Dermis blood vessel endothelial cell (primary cell): ENCODE measurements at regions not wholly inside any gene's neighbourhood (a gene's known extent, or its start where the extent isn't known, plus 50 kb on each side); places are given as distances from the start of the nearest gene placed in this dataset.

Source experiments
- DNase-seq: peaks from one replicate; pipeline ENCODE4 v3.0.0; 2010

GRCh38 chr15:94683902-94684301 is 452.5 kb downstream of the MCTP2 start:
- DNase-seq = peak; percentile 66

GRCh38 chr15:94691169-94691568 is 459.8 kb downstream of the MCTP2 start:
- DNase-seq = no peak

GRCh38 chr15:94692710-94693109 is 461.3 kb downstream of the MCTP2 start:
- no peak for DNase-seq

- no peak for DNase-seq
These were observed 468.9 kb downstream of the MCTP2 start for GRCh38 chr15:94700211-94700610.

GRCh38 chr15:94701281-94701985 is 470.1 kb downstream of the MCTP2 start:
- DNase-seq = peak; percentile 86

- peak; percentile 91 for DNase-seq
These were observed 472.2 kb downstream of the MCTP2 start for GRCh38 chr15:94703596-94703995.

DNA sequence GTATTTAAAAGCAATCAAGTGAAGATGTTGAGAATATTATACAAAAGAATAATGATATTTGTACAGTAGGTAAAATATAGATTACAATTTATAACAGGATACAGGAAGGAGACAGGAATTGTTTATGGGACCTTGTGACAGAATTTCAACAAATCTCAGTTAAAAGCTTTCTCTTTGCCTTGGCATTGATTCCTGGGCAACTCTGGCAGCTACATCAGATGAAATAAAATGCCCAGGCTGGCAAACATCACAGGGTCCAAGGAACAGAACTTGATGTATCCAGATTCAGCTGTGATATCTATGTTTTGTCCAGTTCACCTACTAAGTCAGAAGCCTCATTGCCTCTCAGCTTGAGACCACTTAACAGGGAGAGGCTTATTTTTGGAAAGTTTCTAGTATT is 473.1 kb downstream of the MCTP2 start:
- DNase-seq = peak; percentile 34

- peak; percentile 19 for DNase-seq
These were observed 473.6 kb downstream of the MCTP2 start for GRCh38 chr15:94704946-94705345.

DNA sequence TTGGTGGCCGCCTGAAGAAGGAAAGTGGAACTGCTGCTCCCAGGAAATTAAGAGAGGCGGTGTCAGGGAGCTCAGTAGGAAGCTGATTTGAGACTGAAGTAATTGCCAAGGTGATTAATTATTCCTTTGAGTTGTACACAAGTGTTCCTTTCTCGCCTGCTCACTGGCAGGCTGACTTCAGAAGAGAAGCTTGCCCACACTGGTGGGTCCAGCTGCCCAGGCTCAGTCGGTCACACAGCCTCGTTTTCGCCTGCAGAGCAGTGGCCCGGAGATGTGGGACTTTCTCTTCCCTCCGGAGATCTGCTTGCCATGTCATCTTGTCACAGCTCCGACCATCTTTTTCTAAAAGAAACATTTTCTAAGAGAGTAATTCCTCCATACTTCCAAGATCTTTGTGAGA is 478.0 kb downstream of the MCTP2 start:
- DNase-seq = no peak

GRCh38 chr15:94722024-94722636 is 490.8 kb downstream of the MCTP2 start:
- DNase-seq = no peak

GRCh38 chr15:94723801-94724200 is 492.4 kb downstream of the MCTP2 start:
- no peak for DNase-seq

GRCh38 chr15:94731286-94731685 is 499.9 kb downstream of the MCTP2 start:
- DNase-seq = no peak

GRCh38 chr15:94734460-94734859 is 503.1 kb downstream of the MCTP2 start:
- no peak for DNase-seq

- peak; percentile 28 for DNase-seq
These were observed 504.9 kb downstream of the MCTP2 start for GRCh38 chr15:94736236-94736635.

DNA sequence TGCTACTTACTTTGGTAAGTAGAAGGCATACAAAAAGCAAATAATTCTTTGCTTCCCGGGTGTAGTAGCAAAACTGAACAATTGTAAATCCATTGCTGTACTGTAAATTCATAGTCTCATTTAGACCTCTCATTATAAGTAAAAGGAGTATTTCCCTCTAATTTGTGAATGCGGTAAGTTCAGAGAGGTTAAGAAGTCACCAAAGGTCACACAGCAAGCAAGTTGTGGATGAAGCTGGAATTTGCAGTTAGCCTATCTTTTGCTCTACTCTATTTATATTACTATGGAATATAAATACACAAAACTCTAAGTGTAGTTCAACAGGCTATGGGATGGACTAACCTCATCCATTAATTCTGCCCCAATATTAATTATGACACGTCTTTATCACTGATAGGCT is 508.3 kb downstream of the MCTP2 start:
- DNase-seq = no peak

GRCh38 chr15:94740469-94740868 is 509.1 kb downstream of the MCTP2 start:
- DNase-seq = no peak

- no peak for DNase-seq
These were observed 512.3 kb downstream of the MCTP2 start for GRCh38 chr15:94743668-94744067.

DNA sequence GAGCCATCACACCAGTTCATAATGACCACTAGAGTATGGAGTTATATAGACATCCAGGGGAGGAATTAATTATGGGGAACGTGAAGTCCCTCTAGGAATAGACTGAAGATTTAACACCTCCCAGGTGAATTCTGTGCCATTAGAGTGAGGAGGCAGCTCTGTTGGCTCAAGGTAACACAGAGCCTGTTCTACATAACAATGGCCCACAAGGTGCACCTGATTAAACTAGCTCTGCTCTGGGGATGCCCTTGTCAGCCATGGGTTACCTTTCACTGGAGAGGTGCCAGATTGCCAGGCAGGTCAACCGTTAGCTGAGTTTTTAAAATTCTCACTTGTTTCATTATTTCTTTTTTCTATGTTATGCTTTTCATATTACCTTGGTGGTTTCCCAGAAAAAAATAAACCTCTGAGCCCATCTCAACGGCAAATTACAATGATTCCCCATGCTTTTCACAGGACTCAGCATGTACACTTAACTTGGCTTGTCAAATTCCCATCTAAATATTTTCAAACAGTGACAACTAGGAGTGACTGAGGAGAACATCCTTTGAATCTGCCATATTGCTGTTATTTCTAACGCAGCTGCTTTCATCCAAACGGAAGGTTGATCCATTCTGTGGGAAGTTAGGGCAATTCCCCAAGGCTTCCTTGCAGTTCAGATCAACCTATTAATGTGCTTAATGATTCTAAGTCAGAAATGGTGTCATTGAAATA is 512.9 kb downstream of the MCTP2 start:
- no peak for DNase-seq

DNA sequence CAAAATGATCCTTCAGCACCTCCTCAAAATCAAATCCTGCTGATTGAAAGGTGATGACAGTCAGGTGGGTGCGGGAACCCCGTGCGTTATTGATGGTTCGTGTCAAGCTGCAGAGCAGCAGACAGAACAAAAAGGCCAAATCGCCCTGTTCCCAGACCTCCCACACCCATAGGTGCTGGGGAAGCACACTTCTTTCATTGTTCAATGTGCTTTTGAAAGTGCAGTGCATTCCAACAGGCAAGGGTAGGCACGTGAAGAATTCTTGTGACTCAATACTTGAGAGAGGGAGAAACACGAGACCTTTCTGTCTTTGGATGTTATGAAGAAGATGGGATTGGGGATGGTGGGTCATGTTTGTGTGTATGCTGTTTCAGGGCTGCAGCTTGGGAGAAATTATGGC is 514.0 kb downstream of the MCTP2 start:
- DNase-seq = no peak

GRCh38 chr15:94747510-94747909 is 516.1 kb downstream of the MCTP2 start:
- no peak for DNase-seq

- DNase-seq = no peak
These were observed 518.7 kb downstream of the MCTP2 start for GRCh38 chr15:94749811-94750617.

DNA sequence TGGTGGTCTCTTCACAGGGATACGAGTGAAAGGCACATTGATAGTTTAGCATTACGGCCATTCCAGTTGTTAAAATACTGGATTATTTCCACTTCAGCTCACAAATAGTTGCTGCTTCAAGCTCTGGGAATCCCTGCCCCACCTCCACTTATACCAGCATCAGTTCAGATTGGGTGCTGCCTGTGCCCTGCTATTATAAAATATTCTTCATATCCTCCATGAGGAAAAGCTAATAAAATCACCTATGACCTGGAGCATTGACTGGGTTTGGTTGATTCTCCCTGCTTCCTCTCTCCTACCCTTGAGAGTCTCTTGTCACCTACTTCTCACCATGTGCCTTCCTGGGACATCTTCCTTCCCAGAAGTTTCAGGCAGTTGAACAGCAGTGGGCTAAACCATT is 529.0 kb downstream of the MCTP2 start:
- DNase-seq = no peak

DNA sequence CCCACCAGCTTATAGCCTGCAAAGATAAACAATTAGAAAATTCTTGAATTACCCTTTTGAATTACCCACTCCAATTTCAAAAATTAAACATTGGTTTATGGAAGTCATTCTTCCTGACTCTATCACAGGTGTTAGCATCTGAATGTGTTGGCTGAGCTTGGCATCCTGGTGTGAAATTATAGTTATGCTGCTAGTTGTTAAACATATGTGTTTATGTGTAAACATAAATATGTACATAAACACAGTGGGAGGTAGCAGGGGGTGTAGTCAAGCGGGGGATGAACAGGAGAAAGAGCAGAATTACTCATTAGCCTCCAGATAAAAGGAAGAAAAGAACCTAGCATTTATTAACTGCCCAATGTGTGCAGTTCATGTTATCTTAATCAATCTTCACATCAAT is 530.2 kb downstream of the MCTP2 start:
- DNase-seq = no peak
